Large intestine (tissue), 3 donors: ENCODE measurements at regions not wholly inside any gene's neighbourhood (a gene's known extent, or its start where the extent isn't known, plus 50 kb on each side); places are given as distances from the start of the nearest gene placed in this dataset.

ENCODE experiments used
- DNase-seq, 2 donors: peaks; one replicate each; pipeline versions ENCODE4 v3.0.0 to v3.0.0-alpha.2; 2013
- H3K27ac ChIP-seq: one replicate; pipeline ENCODE4 v1.5.1; 2013; ENCODE audit warnings: low read length
- H3K27me3 ChIP-seq: 2 replicates; pipeline ENCODE4 v1.6.1; 2013; ENCODE audit warnings: low read length; ENCODE audit not compliant: control insufficient read depth, insufficient read depth
- H3K36me3 ChIP-seq: 2 replicates; pipeline ENCODE4 v1.6.1; 2013; ENCODE audit warnings: low read length; ENCODE audit not compliant: control insufficient read depth, insufficient read depth
- H3K4me1 ChIP-seq: one replicate; pipeline ENCODE4 v1.6.1; 2013; ENCODE audit warnings: low read length; ENCODE audit not compliant: control insufficient read depth, insufficient read depth
- H3K4me3 ChIP-seq: one replicate; pipeline ENCODE4 v1.5.1; 2013; ENCODE audit warnings: low read length
- H3K9me3 ChIP-seq: one replicate; pipeline ENCODE4 v1.6.1; 2013; ENCODE audit warnings: mild to moderate bottlenecking, low read depth, low read length, moderate library complexity; ENCODE audit not compliant: control insufficient read depth
- WGBS: methylation state at CpG from one replicate; pipeline ENCODE4 v1.1.5; 2013; ENCODE audit warnings: low lambda C conversion rate; ENCODE audit not compliant: insufficient coverage; 5-methylcytosine and 5-hydroxymethylcytosine counted together

DNA sequence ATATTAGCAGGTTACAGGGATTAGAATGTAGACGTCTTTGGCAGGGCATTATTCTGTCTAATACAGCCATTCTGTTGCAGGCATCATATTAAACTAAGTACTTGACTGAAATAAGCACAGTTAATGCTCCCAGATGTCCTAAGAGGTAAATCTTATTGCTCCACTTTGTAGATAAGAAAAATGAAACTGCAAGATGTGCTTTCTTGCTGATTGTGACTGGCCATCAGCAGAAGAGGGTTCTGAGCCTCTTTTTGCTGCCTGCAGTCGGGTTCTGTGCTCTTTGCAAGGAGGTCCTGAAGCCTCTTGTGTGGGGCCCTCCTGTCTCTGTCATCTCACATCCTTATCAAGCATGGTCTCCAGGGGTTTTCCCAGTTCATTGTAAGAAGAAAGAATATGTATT lies 167.1 kb downstream of the KCNJ2 start:
- H3K27ac ChIP-seq: no peak overlapping the region
- no peaks in the 10 kb centered on the region for H3K36me3 ChIP-seq
- H3K27me3 ChIP-seq: no peaks in the 10 kb centered on the region
- DNase-seq: no peak
- no peaks in the 10 kb centered on the region for H3K9me3 ChIP-seq
- H3K4me1 ChIP-seq: no peaks in the 10 kb centered on the region
- no peak overlapping the region for H3K4me3 ChIP-seq
- no CpG with 5 or more reads among the region's 2 CpGs for WGBS

DNA sequence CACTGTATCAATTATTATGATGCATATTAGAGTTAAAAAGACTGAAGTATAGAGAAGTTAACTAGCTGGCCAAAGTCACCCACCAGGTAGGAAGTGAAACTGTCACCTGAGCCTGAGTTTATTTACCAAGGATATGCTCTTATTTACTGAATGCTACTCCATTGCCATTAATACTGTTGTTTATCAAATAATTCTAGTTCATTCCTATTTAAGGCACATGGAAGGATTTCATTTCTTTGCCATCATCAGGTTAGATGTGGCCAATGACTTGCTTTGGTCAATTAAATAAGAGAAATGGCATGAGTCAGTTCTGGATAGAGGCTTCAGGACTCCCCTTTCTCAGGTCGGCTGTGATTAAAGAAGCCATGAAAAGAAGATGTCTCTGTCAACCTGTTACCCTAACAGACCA lies 169.6 kb downstream of the KCNJ2 start:
- DNase-seq: no peak

DNA sequence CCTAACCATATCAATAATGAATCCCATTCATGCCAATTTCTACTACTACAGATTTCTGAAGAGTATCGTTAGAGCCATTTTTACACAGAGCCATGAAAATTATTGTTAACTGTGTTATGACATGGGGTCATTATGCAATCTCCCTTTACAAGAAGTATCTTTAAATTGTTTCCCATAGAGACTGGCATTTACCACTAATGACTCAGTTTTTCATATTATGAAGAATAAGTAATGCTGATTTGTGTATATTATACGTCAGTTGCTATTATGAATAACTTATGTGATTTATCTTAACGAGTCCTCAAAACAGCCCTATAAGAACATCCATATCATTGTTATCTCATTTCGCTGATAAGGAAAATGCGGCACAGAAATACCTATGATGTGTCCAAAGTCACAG lies 173.8 kb downstream of the KCNJ2 start:
- H3K27me3 ChIP-seq: no peaks in the 10 kb centered on the region
- DNase-seq: no peak
- H3K4me3 ChIP-seq: no peak overlapping the region
- WGBS: 81% methylated on average over 3 of the region's 5 CpGs
- H3K9me3 ChIP-seq: no peaks in the 10 kb centered on the region
- H3K27ac ChIP-seq: no peak overlapping the region
- H3K4me1 ChIP-seq: no peaks in the 10 kb centered on the region
- no peaks in the 10 kb centered on the region for H3K36me3 ChIP-seq

More for the DNA sequence above, 169.6 kb downstream of the KCNJ2 start:
- Histone ChIP-seq H3K36me3 (no peaks in the 10 kb centered on the region), H3K27me3 (no peaks in the 10 kb centered on the region), H3K4me1 (no peaks in the 10 kb centered on the region), H3K9me3 (no peaks in the 10 kb centered on the region), H3K27ac (no peak overlapping the region), H3K4me3 (no peak overlapping the region)
- no CpG with 5 or more reads among the region's 1 CpG for WGBS

DNA sequence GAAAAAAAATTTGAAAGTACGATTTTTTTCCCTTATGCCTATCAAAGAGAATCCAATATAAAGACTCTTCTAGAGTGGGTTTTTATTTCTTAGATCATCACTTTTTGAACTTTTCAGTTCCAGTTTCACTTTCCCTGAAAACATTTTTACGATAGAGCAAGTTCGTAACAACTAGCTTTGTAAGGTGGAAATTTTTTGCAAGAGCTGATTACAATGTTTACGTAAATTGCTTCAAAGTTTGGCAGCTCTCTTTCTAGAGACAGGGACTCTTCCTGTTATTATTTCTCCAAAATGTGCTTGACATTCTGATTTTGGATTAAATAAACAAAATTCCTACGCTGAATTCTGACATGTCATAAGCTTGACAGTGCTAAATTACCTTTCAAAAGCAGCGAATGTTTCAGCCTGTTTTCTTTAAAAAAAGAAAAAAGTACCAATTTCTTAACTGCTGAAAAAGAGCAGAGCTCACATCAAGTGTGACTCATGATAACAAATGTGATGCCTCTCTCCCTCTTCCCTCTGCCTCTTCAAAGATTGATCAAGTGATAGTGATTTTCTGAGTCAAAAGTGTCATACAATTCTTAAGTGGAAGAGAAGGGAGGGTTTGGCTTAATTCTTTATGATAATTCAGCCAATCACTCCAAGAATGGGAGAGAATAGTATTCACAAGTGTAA lies 175.2 kb downstream of the KCNJ2 start:
- Histone ChIP-seq H3K36me3 (no peaks in the 10 kb centered on the region), H3K9me3 (no peaks in the 10 kb centered on the region), H3K4me3 (no peak overlapping the region), H3K27ac (no peak overlapping the region), H3K27me3 (no peaks in the 10 kb centered on the region), H3K4me1 (no peaks in the 10 kb centered on the region)
- 27% methylated on average over 3 of the region's 6 CpGs for WGBS
- no peak for DNase-seq

DNA sequence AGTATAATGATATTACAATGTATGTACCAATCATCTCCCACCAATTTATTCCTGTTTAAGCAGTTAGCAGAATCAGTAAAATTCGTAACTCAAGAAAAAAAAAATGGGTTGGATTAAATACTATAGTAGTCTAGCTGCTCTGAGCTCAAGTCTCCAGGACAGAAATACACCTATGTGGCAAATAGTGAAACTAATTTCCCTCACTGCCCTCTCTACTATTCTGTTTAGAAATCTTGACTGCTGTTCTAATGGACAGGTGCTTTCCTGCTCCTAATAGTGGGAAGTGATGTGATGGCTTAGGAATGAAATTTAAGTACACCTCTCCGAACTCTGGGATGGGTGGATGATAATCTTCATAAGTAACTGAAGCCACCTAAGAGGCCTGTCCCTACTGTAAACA lies 175.7 kb downstream of the KCNJ2 start:
- H3K9me3 ChIP-seq: no peaks in the 10 kb centered on the region
- DNase-seq: no peak
- no peak overlapping the region for H3K27ac ChIP-seq
- WGBS: 100% methylated on average over 1 of the region's 2 CpGs
- no peaks in the 10 kb centered on the region for H3K4me1 ChIP-seq
- H3K4me3 ChIP-seq: no peak overlapping the region
- H3K36me3 ChIP-seq: no peaks in the 10 kb centered on the region
- H3K27me3 ChIP-seq: no peaks in the 10 kb centered on the region

DNA sequence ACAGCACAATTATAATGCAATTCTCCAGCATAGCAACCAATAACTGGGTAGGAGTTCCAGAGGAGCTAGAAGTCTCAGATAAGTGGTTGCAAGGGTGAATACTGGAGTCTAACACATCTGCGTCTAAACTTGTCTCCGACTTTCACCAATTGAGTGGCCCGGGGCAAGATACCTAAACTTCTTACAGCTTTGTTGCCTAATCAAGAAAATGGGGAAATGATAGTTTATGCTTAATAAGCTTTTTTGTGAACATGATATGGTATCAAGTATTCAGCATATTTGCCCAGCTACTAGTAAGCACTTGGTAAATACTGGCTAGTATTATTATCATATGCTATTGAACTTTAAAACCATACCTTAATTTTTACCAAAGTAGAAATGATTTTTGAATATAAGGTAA lies 183.5 kb downstream of the KCNJ2 start:
- DNase-seq: no peak
- Histone ChIP-seq H3K4me1 (no peaks in the 10 kb centered on the region), H3K27me3 (no peaks in the 10 kb centered on the region), H3K4me3 (no peak overlapping the region), H3K36me3 (no peaks in the 10 kb centered on the region), H3K27ac (no peak overlapping the region), H3K9me3 (no peaks in the 10 kb centered on the region)
- 92% methylated on average over 2 of the region's 3 CpGs for WGBS

DNA sequence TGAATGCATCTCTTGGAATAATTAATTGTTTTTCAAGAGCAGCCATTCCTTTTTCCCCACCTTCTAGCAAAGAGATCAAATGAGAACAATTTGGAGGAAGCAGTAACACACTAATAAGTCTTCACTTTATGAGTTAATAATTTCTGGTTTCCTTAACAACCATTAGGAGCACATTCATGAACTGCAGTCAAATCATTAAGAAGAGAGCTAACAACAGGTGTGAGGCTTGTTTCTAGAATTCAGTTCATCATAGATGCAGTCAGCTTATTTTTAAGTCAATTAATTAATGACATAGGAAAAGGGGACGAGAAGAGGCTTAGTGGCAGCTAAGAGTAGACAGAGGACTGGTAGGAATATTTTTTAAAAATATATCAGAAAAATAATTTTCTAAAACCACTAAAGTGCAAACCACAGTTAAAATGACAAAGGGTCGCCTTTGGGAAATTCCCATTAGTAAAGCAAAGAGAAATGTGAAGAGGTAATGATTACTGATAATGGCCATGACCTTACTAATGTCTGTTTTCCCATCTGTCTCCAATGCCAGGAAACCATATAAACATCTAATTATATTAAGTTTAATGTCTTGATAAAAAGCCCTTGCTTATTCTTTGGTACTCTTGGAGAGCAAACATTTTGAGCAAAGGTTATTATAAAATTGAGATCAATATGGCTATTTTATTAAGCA lies 184.2 kb downstream of the KCNJ2 start:
- WGBS: no CpG with 5 or more reads among the region's 2 CpGs
- H3K4me3 ChIP-seq: no peak overlapping the region
- DNase-seq: no peak
- no peaks in the 10 kb centered on the region for H3K4me1 ChIP-seq
- no peaks in the 10 kb centered on the region for H3K27me3 ChIP-seq
- no peaks in the 10 kb centered on the region for H3K36me3 ChIP-seq
- no peaks in the 10 kb centered on the region for H3K9me3 ChIP-seq
- H3K27ac ChIP-seq: no peak overlapping the region

DNA sequence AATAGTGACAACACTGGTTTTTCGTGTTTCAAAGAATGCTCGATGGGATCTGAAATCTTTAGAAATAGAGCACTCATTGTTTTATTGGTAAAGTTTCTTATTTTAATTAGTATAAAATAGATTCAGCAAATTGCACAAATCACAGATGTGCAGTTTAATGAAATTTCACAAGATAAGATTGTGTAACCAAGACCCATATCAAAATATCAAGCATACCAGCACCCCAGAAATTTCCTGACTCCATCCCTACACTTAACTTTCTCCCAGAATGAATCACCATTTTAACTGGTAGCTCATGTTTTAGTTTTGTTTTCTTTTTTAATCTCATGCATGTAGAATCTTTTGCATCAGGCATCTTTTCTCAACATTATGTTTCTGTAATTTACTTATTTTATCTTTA lies 185.9 kb downstream of the KCNJ2 start:
- Histone ChIP-seq H3K27me3 (no peaks in the 10 kb centered on the region), H3K27ac (no peak overlapping the region), H3K9me3 (no peaks in the 10 kb centered on the region), H3K36me3 (no peaks in the 10 kb centered on the region), H3K4me1 (no peaks in the 10 kb centered on the region), H3K4me3 (no peak overlapping the region)
- no peak for DNase-seq
- 100% methylated on average over 2 of the region's 2 CpGs for WGBS

DNA sequence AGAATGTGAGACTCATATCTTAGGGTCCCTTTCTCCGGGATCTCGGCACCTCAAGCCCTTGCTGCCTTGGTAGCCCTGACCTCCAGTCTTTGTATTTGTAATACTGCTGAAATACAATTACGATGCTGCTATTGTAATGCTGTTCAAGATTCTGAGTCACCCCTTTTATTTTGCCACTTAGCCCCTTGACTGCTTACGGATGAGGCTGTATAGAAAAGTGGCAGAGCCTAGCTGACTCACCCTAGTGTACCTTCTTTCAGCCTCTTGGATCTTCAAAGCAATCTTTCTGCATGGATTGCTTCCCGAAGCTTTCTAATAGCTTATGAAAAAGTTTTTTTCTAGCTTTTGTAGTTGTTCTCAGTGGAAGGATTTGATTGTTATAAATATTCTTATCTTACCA lies 187.9 kb downstream of the KCNJ2 start:
- WGBS: 100% methylated on average over 1 of the region's 5 CpGs

DNA sequence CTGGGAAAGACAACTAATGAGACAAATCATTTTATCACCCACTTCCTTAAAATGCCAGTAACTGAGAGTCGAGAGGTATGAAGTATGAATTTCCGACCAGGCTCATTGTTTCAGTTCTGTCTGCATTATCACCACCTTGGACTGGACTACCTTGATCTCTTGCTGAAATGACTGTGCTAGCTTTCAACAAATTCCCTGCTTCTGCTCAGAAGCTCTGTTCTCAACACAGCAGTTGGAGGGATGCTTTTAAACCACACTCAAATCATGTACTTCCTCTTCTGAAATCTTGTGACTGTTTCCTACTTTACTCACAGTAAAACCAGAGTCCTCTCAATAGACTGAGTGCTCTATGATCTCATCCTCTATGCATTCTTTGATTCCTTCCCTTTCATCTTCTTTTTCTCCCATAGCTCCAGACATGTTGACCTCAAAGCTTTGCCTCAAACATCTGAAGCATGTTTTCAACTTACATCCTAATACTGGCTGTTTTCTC lies 195.8 kb downstream of the KCNJ2 start:
- Histone ChIP-seq H3K27me3 (no peaks in the 10 kb centered on the region), H3K9me3 (no peaks in the 10 kb centered on the region), H3K36me3 (no peaks in the 10 kb centered on the region), H3K4me1 (no peaks in the 10 kb centered on the region), H3K27ac (no peak overlapping the region), H3K4me3 (no peak overlapping the region)
- WGBS: no CpG with 5 or more reads among the region's 2 CpGs
- peak in 1 of 2 donors; percentile 3 for DNase-seq

More for the DNA sequence above, 187.9 kb downstream of the KCNJ2 start:
- H3K27me3 ChIP-seq: no peaks in the 10 kb centered on the region
- no peak overlapping the region for H3K27ac ChIP-seq
- no peaks in the 10 kb centered on the region for H3K36me3 ChIP-seq
- no peaks in the 10 kb centered on the region for H3K4me1 ChIP-seq
- H3K4me3 ChIP-seq: no peak overlapping the region
- no peaks in the 10 kb centered on the region for H3K9me3 ChIP-seq
- DNase-seq: no peak

DNA sequence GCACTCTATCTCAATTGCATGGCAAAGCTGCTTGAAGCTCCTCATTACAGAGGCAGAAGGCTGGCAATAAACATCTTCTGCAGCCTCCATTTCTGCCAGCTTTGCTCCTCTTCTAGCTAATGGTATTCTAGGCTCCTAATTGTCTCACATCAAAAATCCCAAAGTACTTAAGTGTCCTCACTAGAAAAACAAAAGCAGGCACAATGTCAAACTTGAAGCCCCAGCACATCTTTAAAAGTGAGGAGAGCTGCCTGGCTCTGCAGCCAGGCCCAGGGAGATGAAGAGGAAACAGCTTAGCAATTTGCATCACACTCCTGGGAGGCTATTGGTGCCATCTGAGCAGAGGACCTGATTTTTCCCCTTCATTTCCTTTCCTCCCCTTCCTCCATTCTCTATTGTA lies 197.1 kb downstream of the KCNJ2 start:
- Histone ChIP-seq H3K4me3 (no peak overlapping the region), H3K4me1 (no peaks in the 10 kb centered on the region), H3K9me3 (no peaks in the 10 kb centered on the region)

More for the DNA sequence above, 197.1 kb downstream of the KCNJ2 start:
- no peak overlapping the region for H3K27ac ChIP-seq
- H3K36me3 ChIP-seq: no peaks in the 10 kb centered on the region
- no peaks in the 10 kb centered on the region for H3K27me3 ChIP-seq
- DNase-seq: no peak
